ENCODE measurements at regions not wholly inside any gene's neighbourhood (a gene's known extent, or its start where the extent isn't known, plus 50 kb on each side); places are given as distances from the start of the nearest gene placed in this dataset.

DNA sequence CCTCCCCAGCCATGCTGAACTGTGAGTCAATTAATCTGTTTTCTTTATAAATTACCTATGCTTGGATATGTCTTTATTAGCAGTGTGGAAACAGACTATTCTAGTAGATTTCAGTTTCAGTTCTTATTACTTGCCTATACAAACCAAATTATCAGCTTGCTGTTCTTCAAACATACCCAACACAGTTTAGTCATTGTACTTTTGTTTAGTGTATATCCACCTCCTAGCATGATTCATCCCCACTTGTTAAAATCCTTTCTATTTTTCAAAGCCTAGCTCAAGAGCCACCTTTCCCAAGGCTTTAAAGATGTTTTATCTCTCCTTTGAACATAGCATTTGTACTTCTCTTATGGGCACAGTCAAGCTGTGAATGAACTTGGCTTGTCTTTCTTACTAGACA, 195.6 kb upstream of the ZRANB2 start:
- H3K36me3 ChIP-seq (ENCODE audit: control insufficient read depth, insufficient read depth, low read length), result no peaks in the 10 kb centered on the region
- no peak for FAIRE-seq
- no peak overlapping the region for H3K4me3 ChIP-seq (ENCODE audit: low read depth, low read length)
- no peaks in the 10 kb centered on the region for H3K27me3 ChIP-seq (ENCODE audit: control insufficient read depth, insufficient read depth, low read length)
- DNase-seq (ENCODE audit: low read depth), result peak; percentile 62
- TF ChIP-seq, protein P1, sequence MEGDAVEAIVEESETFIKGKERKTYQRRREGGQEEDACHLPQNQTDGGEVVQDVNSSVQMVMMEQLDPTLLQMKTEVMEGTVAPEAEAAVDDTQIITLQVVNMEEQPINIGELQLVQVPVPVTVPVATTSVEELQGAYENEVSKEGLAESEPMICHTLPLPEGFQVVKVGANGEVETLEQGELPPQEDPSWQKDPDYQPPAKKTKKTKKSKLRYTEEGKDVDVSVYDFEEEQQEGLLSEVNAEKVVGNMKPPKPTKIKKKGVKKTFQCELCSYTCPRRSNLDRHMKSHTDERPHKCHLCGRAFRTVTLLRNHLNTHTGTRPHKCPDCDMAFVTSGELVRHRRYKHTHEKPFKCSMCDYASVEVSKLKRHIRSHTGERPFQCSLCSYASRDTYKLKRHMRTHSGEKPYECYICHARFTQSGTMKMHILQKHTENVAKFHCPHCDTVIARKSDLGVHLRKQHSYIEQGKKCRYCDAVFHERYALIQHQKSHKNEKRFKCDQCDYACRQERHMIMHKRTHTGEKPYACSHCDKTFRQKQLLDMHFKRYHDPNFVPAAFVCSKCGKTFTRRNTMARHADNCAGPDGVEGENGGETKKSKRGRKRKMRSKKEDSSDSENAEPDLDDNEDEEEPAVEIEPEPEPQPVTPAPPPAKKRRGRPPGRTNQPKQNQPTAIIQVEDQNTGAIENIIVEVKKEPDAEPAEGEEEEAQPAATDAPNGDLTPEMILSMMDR (IDR thresholded peaks at IDR 0.05; ENCODE audit: insufficient read depth, low read length, severe bottlenecking), result no peak

DNA sequence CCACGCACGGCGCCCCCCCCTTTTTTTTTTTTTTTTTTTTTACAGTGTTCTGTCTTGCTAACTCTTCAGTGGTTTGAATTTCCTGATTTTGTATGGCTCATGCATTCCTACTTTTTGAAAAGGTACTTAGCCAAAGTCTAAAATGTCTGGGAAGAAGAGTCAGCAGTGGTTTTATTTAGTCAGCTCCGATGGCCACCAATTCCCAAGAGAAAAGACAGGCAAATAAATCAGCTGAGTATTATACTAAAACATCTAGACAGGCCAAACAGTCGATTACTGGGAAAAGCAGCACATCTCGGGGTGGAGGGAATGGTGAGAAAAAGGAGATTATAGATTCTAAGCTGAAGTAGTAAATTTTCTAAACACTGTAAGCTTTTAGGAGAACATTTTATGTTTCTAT, 192.5 kb upstream of the ZRANB2 start:
- DNase-seq (ENCODE audit: low read depth) (no peak), FAIRE-seq (no peak)
- Histone ChIP-seq H3K27me3 (ENCODE audit: control insufficient read depth, insufficient read depth, low read length) (no peaks in the 10 kb centered on the region), H3K36me3 (ENCODE audit: control insufficient read depth, insufficient read depth, low read length) (no peaks in the 10 kb centered on the region), H3K4me3 (ENCODE audit: low read depth, low read length) (no peak overlapping the region)
- TF ChIP-seq, protein P1 (IDR thresholded peaks at IDR 0.05; ENCODE audit: insufficient read depth, low read length, severe bottlenecking), result no peak

DNA sequence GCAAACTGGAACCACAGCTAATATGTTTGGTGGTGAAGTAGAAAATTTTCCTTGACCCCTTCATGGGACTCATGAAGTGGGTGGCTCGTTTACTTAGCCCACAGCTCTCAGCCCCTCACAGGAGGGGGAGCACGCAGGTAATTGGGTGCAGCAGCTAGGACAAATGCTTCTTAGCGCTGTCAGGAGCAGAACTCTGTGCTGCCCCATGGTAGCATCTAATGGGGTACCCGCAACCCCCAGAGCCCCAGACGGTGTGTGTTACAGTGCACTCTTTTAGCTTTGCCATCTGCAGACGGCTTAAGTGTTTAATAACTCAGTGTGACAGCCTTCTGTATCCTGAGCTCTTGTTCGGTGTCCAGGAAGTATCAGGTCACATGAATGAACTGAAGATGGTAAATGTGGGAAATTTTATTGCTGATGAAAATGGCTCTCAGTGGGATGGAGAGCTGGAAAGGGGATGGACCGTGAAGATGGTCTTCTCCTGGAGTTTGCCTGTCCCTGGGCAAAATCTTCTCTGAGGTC, 189.6 kb upstream of the ZRANB2 start:
- TF ChIP-seq, protein P1 (IDR thresholded peaks at IDR 0.05; ENCODE audit: insufficient read depth, low read length, severe bottlenecking), result no peak
- FAIRE-seq (no peak), DNase-seq (ENCODE audit: low read depth) (no peak)
- H3K36me3 ChIP-seq (ENCODE audit: control insufficient read depth, insufficient read depth, low read length), result no peaks in the 10 kb centered on the region
- no peaks in the 10 kb centered on the region for H3K27me3 ChIP-seq (ENCODE audit: control insufficient read depth, insufficient read depth, low read length)
- H3K4me3 ChIP-seq (ENCODE audit: low read depth, low read length), result no peak overlapping the region

GRCh38 chr1:71269818-71270217, 189.0 kb upstream of the ZRANB2 start:
- no peak for FAIRE-seq
- H3K4me3 ChIP-seq (ENCODE audit: low read depth, low read length), result no peak overlapping the region
- no peaks in the 10 kb centered on the region for H3K27me3 ChIP-seq (ENCODE audit: control insufficient read depth, insufficient read depth, low read length)
- TF ChIP-seq, protein P1 (IDR thresholded peaks at IDR 0.05; ENCODE audit: insufficient read depth, low read length, severe bottlenecking), result no peak
- peak; percentile 38 for DNase-seq (ENCODE audit: low read depth)
- H3K36me3 ChIP-seq (ENCODE audit: control insufficient read depth, insufficient read depth, low read length), result no peaks in the 10 kb centered on the region

DNA sequence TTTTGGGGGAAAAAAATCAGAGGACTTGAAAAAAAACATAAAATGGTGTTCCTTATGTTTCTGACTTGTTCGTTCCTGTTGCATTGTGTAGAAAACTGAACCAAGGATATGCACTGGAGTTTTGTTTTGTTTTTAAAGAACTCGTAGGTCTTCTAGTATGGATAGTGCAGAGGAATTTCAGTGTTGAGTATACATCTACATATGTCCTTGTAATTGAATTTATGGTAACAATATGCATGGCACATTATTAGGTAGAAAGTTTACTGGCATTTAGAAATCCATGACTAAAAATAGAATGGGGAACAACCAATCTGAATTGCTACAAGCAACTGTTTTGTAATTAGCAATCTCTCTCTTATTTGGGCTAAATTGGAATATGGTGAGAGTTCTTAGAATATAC, 188.3 kb upstream of the ZRANB2 start:
- DNase-seq (ENCODE audit: low read depth) (no peak), FAIRE-seq (no peak)
- Histone ChIP-seq H3K4me3 (ENCODE audit: low read depth, low read length) (no peak overlapping the region), H3K27me3 (ENCODE audit: control insufficient read depth, insufficient read depth, low read length) (no peaks in the 10 kb centered on the region), H3K36me3 (ENCODE audit: control insufficient read depth, insufficient read depth, low read length) (no peaks in the 10 kb centered on the region)
- TF ChIP-seq, protein P1 (IDR thresholded peaks at IDR 0.05; ENCODE audit: insufficient read depth, low read length, severe bottlenecking), result no peak

GRCh38 chr1:71267220-71267619, 186.4 kb upstream of the ZRANB2 start:
- TF ChIP-seq, protein P1 (IDR thresholded peaks at IDR 0.05; ENCODE audit: insufficient read depth, low read length, severe bottlenecking), result no peak
- DNase-seq (ENCODE audit: low read depth) (no peak), FAIRE-seq (no peak)
- Histone ChIP-seq H3K4me3 (ENCODE audit: low read depth, low read length) (no peak overlapping the region), H3K36me3 (ENCODE audit: control insufficient read depth, insufficient read depth, low read length) (no peaks in the 10 kb centered on the region), H3K27me3 (ENCODE audit: control insufficient read depth, insufficient read depth, low read length) (no peaks in the 10 kb centered on the region)
